ENCODE measurements at regions not wholly inside any gene's neighbourhood (a gene's known extent, or its start where the extent isn't known, plus 50 kb on each side); places are given as distances from the start of the nearest gene placed in this dataset.

DNA sequence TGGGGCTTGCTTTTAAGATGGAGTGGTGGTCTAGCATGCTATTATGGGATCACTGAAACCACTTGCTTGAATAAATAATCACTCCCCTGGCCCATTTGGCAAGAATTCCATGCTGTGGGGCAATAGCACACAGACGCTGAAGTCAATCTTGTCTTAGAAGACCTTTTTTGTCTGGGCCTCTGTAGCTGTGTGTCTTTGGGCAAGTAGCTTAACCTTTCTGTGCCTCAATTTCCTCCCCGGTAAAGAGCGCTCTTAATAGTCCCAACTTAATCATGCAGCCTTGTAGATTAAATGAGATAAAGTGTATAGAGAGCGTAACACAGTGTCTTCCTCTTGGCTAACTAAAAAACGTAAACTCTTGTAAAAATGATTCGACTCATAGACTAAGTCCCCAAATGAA, 125.4 kb upstream of the IGSF21 start:
- no peaks in the 10 kb centered on the region; the same call in 1 of the 2 replicates for H3K9me3 ChIP-seq
- Mint-ChIP-seq H3K4me1 (ENCODE audit: low read depth, unreplicated experiment) (peaks cover 7% of the 10 kb centered on the region), H3K27me3 (ENCODE audit: insufficient read depth, unreplicated experiment) (peaks cover 1% of the 10 kb centered on the region), H3K36me3 (ENCODE audit: insufficient read depth, unreplicated experiment) (peaks cover 5% of the 10 kb centered on the region), H3K27ac (ENCODE audit: unreplicated experiment) (no peak overlapping the region), H3K4me3 (ENCODE audit: unreplicated experiment) (no peak overlapping the region), H3K9me3 (ENCODE audit: unreplicated experiment) (no peaks in the 10 kb centered on the region)
- no peaks in the 10 kb centered on the region for H3K27me3 ChIP-seq (replicated peaks; ENCODE audit: control insufficient read depth, insufficient read depth, low read length)
- intact Hi-C loops (cut with micrococcal nuclease; ENCODE audit: unreplicated experiment) = no loop called here
- no peak overlapping the region for H3K4me3 ChIP-seq (ENCODE audit: low read depth, low read length)
- no peak for TF ChIP-seq CTCF (IDR thresholded peaks at IDR 0.05; ENCODE audit: insufficient read depth in 1 of 2, low read depth in 1 of 2, low read length in 1 of 2, severe bottlenecking in 1 of 2, unreplicated experiment in 1 of 2)
- DNase-seq = no peak
- no peaks in the 10 kb centered on the region for H3K4me1 ChIP-seq
- ChIA-PET CTCF (no interaction called here), POLR2A (no interaction called here)
- no peaks in the 10 kb centered on the region for H3K36me3 ChIP-seq (ENCODE audit: control insufficient read depth, insufficient read depth, low read length)
- BruUV-seq (replicated peaks) = no TSS peak

DNA sequence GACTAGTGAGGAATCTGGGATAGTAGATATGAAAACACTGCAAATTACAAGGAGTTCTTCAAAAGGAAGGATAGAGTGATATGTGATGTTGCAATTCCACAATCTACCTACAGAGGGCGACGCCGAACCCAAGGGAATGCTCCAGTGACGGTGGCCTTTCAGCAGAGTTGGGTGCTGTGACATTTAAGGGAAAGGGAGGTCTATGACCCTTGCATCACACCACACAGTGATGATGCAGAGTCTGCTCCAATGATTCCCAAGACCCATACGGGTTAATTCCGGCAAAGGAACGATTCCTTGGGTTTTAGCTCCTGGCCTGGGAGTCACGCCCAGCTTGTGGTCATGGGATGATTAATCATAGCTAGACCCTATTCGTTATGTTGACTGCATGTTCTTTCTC, 123.0 kb upstream of the IGSF21 start:
- Mint-ChIP-seq H3K9me3 (ENCODE audit: unreplicated experiment) (no peaks in the 10 kb centered on the region), H3K27ac (ENCODE audit: unreplicated experiment) (no peak overlapping the region), H3K36me3 (ENCODE audit: insufficient read depth, unreplicated experiment) (peaks cover 5% of the 10 kb centered on the region), H3K4me1 (ENCODE audit: low read depth, unreplicated experiment) (peaks cover 7% of the 10 kb centered on the region), H3K4me3 (ENCODE audit: unreplicated experiment) (no peak overlapping the region), H3K27me3 (ENCODE audit: insufficient read depth, unreplicated experiment) (peaks cover 2% of the 10 kb centered on the region)
- TF ChIP-seq CTCF (IDR thresholded peaks at IDR 0.05; ENCODE audit: insufficient read depth in 1 of 2, low read depth in 1 of 2, low read length in 1 of 2, severe bottlenecking in 1 of 2, unreplicated experiment in 1 of 2) = peak; percentile 26 to 57
- no peak overlapping the region for H3K4me3 ChIP-seq (ENCODE audit: low read depth, low read length)
- ChIA-PET POLR2A (no interaction called here), CTCF (no interaction called here)
- no peaks in the 10 kb centered on the region for H3K36me3 ChIP-seq (ENCODE audit: control insufficient read depth, insufficient read depth, low read length)
- intact Hi-C loops (cut with micrococcal nuclease; ENCODE audit: unreplicated experiment) = no loop called here
- H3K27me3 ChIP-seq (replicated peaks; ENCODE audit: control insufficient read depth, insufficient read depth, low read length) = no peaks in the 10 kb centered on the region; the same call in 1 of the 2 replicates
- BruUV-seq (replicated peaks) = no TSS peak
- no peaks in the 10 kb centered on the region for H3K4me1 ChIP-seq
- no peaks in the 10 kb centered on the region; the same call in 1 of the 2 replicates for H3K9me3 ChIP-seq
- DNase-seq = peak in 1 of 2 experiments; percentile 11

GRCh38 chr1:17986156-17986555, 121.4 kb upstream of the IGSF21 start:
- BruUV-seq (replicated peaks) = no TSS peak
- POLR2A ChIA-PET = no interaction called here
- CTCF ChIA-PET = no interaction called here
- no peaks in the 10 kb centered on the region for H3K4me1 Mint-ChIP-seq (ENCODE audit: low read depth, unreplicated experiment)
- H3K9me3 Mint-ChIP-seq (ENCODE audit: unreplicated experiment) = no peaks in the 10 kb centered on the region
- H3K36me3 Mint-ChIP-seq (ENCODE audit: insufficient read depth, unreplicated experiment) = no peaks in the 10 kb centered on the region
- Histone ChIP-seq H3K4me3 (ENCODE audit: low read depth, low read length) (no peak overlapping the region), H3K36me3 (ENCODE audit: control insufficient read depth, insufficient read depth, low read length) (no peaks in the 10 kb centered on the region), H3K9me3 (no peaks in the 10 kb centered on the region; the same call in 1 of the 2 replicates), H3K4me1 (no peaks in the 10 kb centered on the region), H3K27me3 (replicated peaks; ENCODE audit: control insufficient read depth, insufficient read depth, low read length) (no peaks in the 10 kb centered on the region; the same call in 1 of the 2 replicates)
- DNase-seq = no peak
- no peak overlapping the region for H3K27ac Mint-ChIP-seq (ENCODE audit: unreplicated experiment)
- no peak for TF ChIP-seq CTCF (IDR thresholded peaks at IDR 0.05; ENCODE audit: insufficient read depth in 1 of 2, low read depth in 1 of 2, low read length in 1 of 2, severe bottlenecking in 1 of 2, unreplicated experiment in 1 of 2)
- intact Hi-C loops (cut with micrococcal nuclease; ENCODE audit: unreplicated experiment) = no loop called here
- H3K27me3 Mint-ChIP-seq (ENCODE audit: insufficient read depth, unreplicated experiment) = peaks cover 2% of the 10 kb centered on the region
- H3K4me3 Mint-ChIP-seq (ENCODE audit: unreplicated experiment) = no peak overlapping the region

All from Caco-2 (cell line).